ENCODE measurements at regions not wholly inside any gene's neighbourhood (a gene's known extent, or its start where the extent isn't known, plus 50 kb on each side); places are given as distances from the start of the nearest gene placed in this dataset.

- Histone ChIP-seq H3K9me3 (no peaks in the 10 kb centered on the region), H3K4me3 (no peak overlapping the region), H3K36me3 (replicated peaks in 1 of 2; ENCODE audit: insufficient read depth in 1 of 2, low read depth in 2 of 2) (no peaks in the 10 kb centered on the region), H3K4me1 (no peaks in the 10 kb centered on the region), H3K27ac (no peak overlapping the region), H3K27me3 (no peaks in the 10 kb centered on the region)
- intact Hi-C loops (cut with DNase I) = no loop called here
- no peak for ATAC-seq
- no peak for DNase-seq
- TF ChIP-seq CTCF (IDR thresholded peaks at IDR 0.05) (no peak), POLR2A (IDR thresholded peaks at IDR 0.05) (no peak)
- WGBS, 2 donors = 90% methylated on average over 3 of the region's 3 CpGs; no CpG with 5 or more reads in 1 of the 2 donors
Observed at GRCh38 chrX:16496175-16496574, 153.8 kb upstream of the S100G start.

DNA sequence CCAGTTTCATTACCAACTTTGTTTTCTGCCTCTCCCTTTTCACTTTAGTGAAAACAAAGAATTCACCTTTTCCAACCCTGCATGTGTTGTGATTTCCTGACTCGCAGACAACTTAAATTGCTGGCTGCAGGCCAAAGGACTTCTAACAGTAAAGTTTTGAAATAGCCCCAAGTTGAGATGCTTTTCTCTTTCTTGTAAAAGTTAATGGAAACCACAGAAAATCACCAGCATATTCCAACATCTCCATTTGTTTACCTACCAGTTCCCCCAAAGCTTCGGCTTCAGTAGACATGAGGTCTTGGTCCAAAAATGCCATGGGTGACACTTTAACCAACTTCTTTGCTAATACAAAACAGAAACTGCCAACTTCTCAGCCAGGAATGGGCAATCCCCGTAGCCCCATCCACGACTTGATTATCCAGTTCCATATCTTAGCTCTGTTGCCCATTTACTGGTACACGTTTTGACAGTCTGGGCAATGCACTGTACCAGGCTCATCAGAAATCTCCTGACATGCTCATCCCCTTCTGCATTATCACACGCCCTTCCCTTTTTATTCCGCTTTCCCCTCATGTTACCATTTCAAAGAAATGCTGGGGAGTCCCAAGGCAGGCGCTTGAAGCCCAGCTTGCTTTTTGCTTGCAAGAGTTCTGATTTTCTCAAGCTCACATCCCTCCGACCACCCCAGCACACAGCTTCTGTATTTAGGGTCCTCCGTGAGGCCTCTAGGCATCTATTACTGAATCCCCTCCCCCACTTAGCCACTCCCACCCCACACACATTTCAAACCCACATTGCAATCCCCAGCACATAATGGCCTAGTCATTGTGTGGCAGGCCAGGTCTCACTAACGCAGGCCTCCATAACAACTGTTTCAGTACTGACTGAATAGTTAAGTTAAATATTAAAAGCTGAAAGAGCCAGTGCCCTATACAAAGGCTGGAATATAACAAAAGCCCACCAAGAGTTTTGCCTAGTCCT lies 137.9 kb upstream of the S100G start:
- Histone ChIP-seq H3K36me3 (replicated peaks in 1 of 2; ENCODE audit: insufficient read depth in 1 of 2, low read depth in 2 of 2) (no peaks in the 10 kb centered on the region), H3K4me3 (no peak overlapping the region), H3K4me1 (no peaks in the 10 kb centered on the region), H3K27ac (no peak overlapping the region), H3K27me3 (no peaks in the 10 kb centered on the region), H3K9me3 (no peaks in the 10 kb centered on the region)
- WGBS, 2 donors = 73 to 81% methylated on average over 11 of the region's 11 CpGs
- DNase-seq (no peak), ATAC-seq (no peak)
- TF ChIP-seq CTCF (IDR thresholded peaks at IDR 0.05) (no peak), POLR2A (IDR thresholded peaks at IDR 0.05) (no peak)
- intact Hi-C loops (cut with DNase I) = no loop called here

- intact Hi-C loops (cut with DNase I) = no loop called here
- WGBS, 2 donors = 74 to 98% methylated on average over 2 to 3 of the region's 3 CpGs
- ATAC-seq = no peak
- no peak for TF ChIP-seq POLR2A (IDR thresholded peaks at IDR 0.05)
- TF ChIP-seq CTCF (IDR thresholded peaks at IDR 0.05) = no peak
- no peak overlapping the region for H3K27ac ChIP-seq
- H3K9me3 ChIP-seq = no peaks in the 10 kb centered on the region
- no peaks in the 10 kb centered on the region for H3K36me3 ChIP-seq (replicated peaks in 1 of 2; ENCODE audit: insufficient read depth in 1 of 2, low read depth in 2 of 2)
- no peaks in the 10 kb centered on the region for H3K4me1 ChIP-seq
- no peak for DNase-seq
- no peaks in the 10 kb centered on the region for H3K27me3 ChIP-seq
- H3K4me3 ChIP-seq = no peak overlapping the region
Observed at GRCh38 chrX:16516232-16516876, 133.6 kb upstream of the S100G start.

DNA sequence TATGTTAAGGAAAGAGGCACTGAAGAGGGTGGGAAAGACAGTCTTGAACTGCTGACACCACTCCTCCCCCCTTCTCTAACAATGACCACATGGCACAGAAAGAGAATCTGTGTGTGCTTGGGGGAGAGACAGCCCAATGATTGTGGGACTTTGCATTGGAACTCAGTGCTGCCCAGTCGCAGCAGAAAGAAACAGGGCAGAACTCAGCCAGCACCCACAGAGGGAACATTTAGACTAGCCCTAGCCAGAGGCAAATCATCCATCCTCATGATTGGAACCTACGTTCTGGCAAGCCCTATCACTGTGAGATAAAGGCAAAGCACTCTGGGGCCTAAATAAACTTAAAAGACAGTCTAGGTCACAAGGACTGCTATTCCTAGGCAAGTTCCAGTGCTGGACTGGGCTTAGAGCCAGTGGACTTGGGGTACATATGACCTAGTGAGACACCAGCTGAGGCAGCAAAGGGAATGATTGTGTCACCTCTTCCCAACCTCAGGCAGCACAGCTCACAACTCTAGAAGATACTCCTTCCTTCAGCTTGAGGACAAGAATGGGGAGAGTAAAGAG lies 132.8 kb upstream of the S100G start:
- H3K27ac ChIP-seq = no peak overlapping the region
- WGBS, 2 donors = 63% methylated on average over 2 of the region's 2 CpGs; no CpG with 5 or more reads in 1 of the 2 donors
- H3K27me3 ChIP-seq = no peaks in the 10 kb centered on the region
- ATAC-seq (no peak), DNase-seq (no peak)
- no peaks in the 10 kb centered on the region for H3K4me1 ChIP-seq
- no peaks in the 10 kb centered on the region for H3K9me3 ChIP-seq
- TF ChIP-seq CTCF (IDR thresholded peaks at IDR 0.05) = no peak
- TF ChIP-seq POLR2A (IDR thresholded peaks at IDR 0.05) = no peak
- H3K4me3 ChIP-seq = no peak overlapping the region
- intact Hi-C loops (cut with DNase I) = no loop called here
- H3K36me3 ChIP-seq (replicated peaks in 1 of 2; ENCODE audit: insufficient read depth in 1 of 2, low read depth in 2 of 2) = no peaks in the 10 kb centered on the region

Measured in body of pancreas (tissue), 4 donors.